Left cardiac atrium (tissue), 4 donors: ENCODE measurements at regions not wholly inside any gene's neighbourhood (a gene's known extent, or its start where the extent isn't known, plus 50 kb on each side); places are given as distances from the start of the nearest gene placed in this dataset.

Experiments
- ATAC-seq, 2 donors: fragments of 200-7000 bp; cut with Tn5 transposase; one replicate each; pipeline ENCODE4 v1.9.1; 2020; ENCODE audit warnings: mild to moderate bottlenecking in 2 of 2, moderate library complexity in 2 of 2
- DNase-seq: peaks from one replicate; pipeline ENCODE4 v3.0.0-alpha.2; 2020
- intact Hi-C, 2 donors: fragments of 100-400 bp; cut with DNase I; formaldehyde crosslinking; loops; one replicate each; pipeline versions ENCODE4 v1.14.1 to v1.15.1; 2022 to 2023
- donor health status: DM: no; HTN: yes; CAD: no.
- donor health status: DM: no; HTN: yes; CAD: no; lungs with severe emphysema.
- donor health status: DM: yes; HTN: yes; CAD: no.
- donor health status: Dilated cardiomyopathy.

DNA sequence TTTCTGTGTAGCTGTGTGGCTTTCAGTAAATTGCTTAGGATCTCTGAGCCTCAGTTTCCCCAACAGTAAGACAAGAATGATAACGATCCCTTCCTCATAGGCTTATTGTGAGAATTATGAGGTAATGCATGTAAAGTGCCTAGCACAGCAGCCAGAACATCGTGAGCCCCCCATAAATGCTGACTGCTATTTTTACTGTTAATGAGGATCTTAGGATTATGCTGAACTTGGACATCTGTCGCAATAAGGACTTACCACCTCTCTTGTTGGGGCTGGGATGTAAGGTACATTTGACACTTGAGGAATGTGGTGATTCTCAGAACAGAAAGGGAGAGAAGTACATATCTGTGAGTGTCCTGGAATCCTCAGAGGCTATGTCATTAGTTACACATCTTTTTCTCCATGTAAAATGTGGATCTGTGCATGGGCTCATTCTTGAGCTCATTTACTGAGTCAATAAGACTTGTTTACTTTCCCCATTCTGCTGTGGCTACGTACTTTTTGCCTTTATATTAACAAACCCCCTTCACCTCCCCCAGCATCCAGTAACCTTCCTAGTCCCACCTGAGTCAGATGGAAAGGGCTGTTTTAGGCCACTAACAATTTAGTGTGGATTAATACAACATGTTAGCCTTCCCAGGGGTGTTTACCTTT, 64.4 kb upstream of the PLEKHG1 start:
- intact Hi-C loops, result no loop called here
- ATAC-seq (no peak), DNase-seq (no peak)

DNA sequence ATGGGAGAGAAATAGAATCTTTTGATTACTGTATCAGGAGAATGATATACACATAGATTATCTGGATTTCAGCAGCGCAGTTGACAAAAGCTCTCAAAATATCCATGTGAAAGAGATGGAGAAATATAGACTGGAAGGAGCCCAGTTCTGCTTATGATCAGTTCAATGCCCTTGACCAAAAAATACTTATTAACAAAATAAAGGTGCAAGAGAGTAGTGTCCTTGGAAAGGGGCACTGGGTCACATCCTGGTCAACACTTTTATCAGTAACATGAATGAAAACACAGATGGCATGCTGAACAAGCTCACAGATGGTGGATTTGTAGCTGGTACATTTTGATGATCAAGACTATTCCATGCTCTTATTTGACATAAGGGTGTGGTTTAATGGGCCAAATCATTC, 63.9 kb upstream of the PLEKHG1 start:
- ATAC-seq (no peak), DNase-seq (no peak)
- intact Hi-C loops, result no loop called here

DNA sequence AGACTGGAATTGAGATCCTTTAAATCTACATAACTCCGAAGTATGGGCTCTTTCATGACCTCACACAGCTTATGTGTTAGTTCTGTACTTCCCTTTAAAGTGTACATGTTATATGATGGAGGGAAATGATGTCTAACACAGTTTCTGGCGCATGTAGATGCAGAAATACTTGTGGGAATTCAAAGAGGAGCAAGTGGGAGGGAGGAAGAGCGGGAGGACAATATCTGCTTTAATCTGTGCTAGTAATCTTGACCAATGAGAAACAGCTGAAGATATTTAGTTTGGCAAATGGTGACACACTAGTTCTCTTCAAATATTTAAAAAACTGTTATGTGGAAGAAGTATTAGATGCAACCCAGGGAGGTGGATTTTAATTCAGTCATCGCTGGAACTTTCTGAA, 62.9 kb upstream of the PLEKHG1 start:
- DNase-seq (no peak), ATAC-seq (no peak)
- intact Hi-C loops, result no loop called here

DNA sequence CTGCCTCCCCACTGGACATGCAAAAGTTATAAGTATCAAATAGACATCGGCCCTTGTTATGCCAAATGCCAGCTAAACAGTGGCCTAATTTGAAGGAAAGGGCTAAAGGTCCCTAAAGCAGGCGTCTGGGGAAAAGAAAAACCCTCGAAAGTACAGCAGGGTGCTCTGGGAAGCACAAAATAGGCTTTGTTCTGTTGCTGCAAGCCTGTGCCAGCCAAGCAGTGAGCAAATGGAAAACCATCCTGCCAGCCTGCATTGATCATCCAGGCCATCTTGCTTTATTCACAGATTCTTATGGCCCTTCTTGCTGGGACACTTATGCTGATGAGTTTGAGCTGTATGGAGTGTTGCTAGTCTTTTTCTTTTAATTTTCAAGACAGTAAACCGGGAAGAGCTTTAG, 62.2 kb upstream of the PLEKHG1 start:
- DNase-seq (no peak), ATAC-seq (peak; percentile 10 to 17)
- intact Hi-C loops, result no loop called here

DNA sequence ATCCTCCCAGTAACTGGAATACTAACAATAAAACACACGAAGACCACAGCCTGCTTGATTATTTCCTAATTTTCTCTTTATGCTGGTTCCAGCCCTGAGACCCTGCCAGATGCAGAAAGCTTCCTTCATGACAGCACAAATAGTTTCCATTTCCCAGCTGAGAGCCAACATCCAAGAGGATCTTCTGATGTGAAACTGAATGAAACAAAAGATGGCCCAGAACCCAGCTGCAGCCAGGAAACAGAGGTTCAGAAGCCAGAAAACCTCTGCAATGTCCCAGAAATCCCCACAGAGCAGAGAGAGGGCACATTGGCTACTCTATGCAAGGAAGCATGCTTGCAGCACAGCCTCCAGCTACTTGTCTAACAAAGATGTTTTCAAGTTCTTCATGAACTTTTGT, 61.8 kb upstream of the PLEKHG1 start:
- intact Hi-C loops, result no loop called here
- DNase-seq, result no peak
- ATAC-seq, result peak; percentile 46 to 68

DNA sequence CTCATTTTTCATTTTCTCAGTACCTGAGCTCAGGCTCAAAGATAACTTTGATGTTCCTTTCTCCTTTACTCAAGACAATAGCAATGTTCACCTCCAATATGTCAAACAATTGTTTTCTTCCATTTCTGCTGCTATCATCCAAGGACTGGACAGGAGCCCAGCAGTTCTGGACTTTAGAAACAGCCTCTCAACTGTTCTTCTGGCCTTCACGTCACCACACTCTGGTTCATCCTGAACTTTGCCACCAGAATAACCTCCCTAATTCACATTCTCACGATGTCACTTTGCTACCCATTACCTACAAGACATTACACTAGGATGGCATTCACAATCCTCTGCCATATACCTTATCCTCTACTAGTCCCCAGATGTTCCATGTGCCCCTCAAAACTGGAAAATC, 60.6 kb upstream of the PLEKHG1 start:
- intact Hi-C loops, result no loop called here

DNA sequence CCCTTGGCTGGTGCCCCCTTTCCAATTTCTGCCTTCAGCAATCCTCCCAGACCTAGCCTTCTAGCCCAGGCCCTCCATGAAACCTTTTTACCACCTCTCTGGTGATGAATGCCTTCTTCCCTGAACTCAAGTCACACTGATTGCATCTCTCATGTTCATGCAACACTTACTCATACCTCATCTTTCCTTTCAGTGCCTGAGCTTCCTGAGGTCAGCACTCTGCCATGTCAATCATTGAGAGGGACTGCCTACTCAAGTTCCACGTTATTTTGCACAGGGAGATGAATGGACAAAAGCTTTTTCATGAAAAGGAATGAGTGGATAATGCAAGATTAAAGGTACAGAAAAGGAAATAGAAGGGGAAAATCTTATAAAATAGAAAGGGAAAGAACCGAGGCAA, 60.1 kb upstream of the PLEKHG1 start:
- intact Hi-C loops, result no loop called here
- ATAC-seq, result no peak

More for the DNA sequence above, 60.6 kb upstream of the PLEKHG1 start:
- DNase-seq, result no peak
- ATAC-seq, result no peak

DNA sequence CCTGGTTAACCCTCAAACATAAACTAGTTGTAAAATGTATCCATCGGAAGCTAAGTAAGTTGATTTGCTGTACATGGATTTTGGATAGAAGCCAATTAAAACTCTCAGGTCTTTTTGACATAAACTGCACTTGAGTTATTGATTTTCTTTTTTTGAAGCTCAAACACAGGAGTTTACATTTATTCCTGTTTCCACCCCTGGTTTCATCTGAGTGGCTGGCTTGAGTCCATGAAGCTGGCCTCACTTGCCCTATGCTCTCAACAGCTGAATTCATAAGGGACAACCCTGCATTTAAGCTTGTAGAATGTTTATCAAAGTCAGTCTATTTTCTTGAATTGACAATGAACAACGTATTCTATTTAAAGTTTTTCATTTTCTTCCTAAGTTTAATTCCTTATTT, 58.1 kb upstream of the PLEKHG1 start:
- ATAC-seq (no peak), DNase-seq (no peak)
- intact Hi-C loops, result no loop called here

More for the DNA sequence above, 60.1 kb upstream of the PLEKHG1 start:
- no peak for DNase-seq

DNA sequence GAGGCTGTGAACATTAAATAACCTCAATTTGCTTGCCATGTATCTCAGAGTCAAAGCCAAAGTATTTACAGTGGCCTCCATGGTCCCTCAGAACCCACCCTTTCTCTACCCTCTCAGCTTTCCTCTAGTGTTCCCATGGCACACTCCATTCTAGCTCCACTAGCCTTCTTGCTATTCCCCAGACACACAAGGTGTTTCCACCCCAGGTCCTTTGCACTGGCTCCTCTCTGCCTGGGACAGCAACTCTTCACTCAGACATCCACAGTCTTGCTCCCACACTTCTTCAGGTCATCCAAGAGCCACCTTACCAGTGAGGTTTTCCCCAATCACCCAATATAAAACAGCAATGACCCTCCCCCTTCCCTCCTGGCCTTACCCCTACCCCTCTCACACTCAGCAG, 56.5 kb upstream of the PLEKHG1 start:
- intact Hi-C loops, result no loop called here
- ATAC-seq, result no peak
- DNase-seq, result no peak

DNA sequence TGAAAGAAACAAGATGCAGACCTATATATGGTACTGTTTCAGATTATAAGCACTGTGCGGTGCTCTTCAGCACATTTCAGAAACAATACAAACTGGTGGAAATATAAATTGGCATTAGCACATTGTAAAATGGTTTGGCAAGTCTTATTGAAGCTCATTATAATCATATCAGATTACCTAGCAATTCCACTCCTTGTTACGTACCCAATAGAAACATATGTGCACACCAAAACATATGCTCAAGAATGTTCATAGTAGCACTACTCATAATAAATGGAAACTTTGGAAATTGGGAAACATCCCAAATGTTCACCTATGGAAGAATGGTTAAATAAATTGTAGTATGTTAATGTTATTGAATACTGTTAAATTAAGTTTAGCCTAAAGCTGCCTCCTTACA, 54.9 kb upstream of the PLEKHG1 start:
- DNase-seq (no peak), ATAC-seq (no peak)
- intact Hi-C loops, result no loop called here

DNA sequence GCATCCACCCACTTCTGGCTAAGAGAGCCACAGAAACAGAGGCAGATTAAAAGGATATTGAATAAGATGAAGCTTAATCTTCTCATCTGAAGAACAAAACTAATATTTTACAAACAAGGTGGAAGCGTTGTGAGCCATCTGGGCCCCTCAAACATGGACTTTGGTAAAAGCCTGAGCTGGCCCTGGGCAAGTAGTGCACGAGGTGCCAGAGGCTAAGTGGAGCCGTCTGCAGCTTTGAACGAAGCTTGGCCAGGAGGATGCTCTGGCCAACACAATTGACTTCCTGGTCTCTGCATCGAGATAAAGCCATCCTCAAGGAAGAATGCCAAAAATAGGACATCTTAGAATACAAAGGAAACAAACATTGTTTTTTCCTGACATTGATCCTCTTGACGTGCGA, 53.2 kb upstream of the PLEKHG1 start:
- intact Hi-C loops, result no loop called here
- peak in 1 of 2 donors; percentile 65 for ATAC-seq
- DNase-seq, result no peak

DNA sequence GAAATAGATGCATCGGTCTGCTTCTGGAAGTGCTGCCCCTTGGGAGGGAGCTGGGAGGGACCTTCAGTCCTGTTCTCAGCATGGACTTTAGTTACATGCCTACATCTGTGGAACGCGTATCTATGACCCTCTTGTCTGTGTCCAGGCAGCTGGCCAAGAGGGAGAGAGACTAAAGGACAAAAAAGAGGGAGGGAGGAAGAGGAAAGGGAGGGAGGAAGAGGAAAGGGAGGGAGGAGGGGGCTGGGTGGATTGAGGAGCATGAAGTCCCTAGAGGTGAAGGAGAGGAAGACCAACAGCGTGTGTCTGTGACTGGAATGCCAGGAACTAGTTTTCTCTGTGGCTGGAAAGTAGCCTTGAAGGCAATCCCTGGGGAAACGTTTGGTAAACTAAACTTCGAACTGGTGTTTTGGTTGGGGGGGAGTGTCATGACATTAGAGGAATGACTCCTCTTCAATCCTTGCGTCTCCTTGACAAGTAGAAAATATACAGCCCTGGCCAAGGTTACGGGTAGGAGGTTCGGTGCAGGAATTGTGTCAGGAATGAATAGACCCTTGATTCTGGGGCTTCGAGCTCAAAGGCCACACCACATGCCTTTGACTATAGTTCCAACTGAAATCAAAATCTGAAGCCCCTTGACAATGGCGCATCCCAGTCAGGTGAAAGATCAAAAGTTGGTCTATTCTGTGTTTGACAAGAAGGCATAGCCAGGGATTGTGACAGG, 52.0 kb upstream of the PLEKHG1 start:
- intact Hi-C loops, result no loop called here
- peak; percentile 50 for DNase-seq

DNA sequence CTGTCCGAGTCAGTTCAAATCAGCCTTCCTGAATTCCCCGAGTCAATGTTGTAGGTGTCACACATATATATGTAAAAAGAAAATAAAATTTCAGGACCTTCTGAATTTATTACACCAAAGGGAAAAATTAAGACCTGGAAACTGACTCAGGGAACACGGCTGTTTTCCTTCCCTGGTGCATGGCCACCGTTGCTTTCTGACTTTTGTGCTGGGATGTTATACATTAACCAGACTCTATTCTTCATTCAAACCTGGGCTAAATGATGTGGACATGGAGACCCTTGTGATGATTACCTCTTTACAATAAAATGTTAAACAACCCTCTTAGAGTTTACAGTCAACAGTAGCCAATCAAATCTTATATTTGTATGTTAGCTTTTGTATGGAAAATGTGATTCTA, 51.4 kb upstream of the PLEKHG1 start:
- intact Hi-C loops, result no loop called here
- DNase-seq (no peak), ATAC-seq (no peak)

More for the DNA sequence above, 52.0 kb upstream of the PLEKHG1 start:
- peak; percentile 76 to 85 for ATAC-seq

DNA sequence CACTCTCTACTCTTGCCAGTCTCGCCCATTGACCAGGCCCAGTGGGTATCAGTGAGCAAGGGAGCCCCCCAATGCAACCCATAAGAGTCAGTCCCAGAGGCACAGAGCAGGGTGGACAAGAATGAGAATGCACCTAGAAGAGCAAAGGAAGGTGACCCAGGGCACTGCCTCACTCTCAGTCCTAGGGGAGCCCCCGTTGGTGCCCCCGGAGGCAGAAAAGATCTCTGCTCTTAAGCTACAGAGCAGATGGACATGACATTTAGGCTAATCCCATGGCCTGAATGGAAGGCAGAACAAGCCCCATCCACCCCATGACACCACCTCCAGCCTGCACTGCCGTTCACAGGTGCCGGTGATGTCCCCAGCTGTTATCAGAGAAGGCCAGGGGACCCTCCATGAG, 50.7 kb upstream of the PLEKHG1 start:
- ATAC-seq (no peak), DNase-seq (no peak)
- intact Hi-C loops, result no loop called here

DNA sequence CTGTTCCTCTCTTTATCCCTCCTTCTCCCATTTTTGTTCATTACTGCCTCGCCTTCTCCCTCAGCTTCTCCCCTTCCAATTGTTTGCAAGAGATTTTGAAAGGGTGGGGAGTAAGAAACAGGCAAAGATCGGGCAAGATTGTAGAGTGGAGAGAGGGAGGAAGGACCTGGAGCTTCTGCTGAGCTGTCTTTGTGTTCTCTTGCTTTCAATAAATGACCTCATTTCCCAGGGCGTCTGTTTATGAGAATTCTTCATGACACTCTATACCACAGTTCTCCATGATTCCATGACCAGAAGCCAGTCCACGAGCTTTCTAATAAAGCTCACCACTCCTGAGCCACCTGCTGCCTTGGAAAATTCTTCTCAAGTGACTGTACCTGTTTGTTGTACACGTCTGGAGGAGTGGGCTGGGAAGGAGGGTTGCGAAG, 50.0 kb upstream of the PLEKHG1 start:
- intact Hi-C loops, result no loop called here
- no peak for ATAC-seq
- no peak for DNase-seq
